ENCODE measurements at regions not wholly inside any gene's neighbourhood (a gene's known extent, or its start where the extent isn't known, plus 50 kb on each side); places are given as distances from the start of the nearest gene placed in this dataset.

DNA sequence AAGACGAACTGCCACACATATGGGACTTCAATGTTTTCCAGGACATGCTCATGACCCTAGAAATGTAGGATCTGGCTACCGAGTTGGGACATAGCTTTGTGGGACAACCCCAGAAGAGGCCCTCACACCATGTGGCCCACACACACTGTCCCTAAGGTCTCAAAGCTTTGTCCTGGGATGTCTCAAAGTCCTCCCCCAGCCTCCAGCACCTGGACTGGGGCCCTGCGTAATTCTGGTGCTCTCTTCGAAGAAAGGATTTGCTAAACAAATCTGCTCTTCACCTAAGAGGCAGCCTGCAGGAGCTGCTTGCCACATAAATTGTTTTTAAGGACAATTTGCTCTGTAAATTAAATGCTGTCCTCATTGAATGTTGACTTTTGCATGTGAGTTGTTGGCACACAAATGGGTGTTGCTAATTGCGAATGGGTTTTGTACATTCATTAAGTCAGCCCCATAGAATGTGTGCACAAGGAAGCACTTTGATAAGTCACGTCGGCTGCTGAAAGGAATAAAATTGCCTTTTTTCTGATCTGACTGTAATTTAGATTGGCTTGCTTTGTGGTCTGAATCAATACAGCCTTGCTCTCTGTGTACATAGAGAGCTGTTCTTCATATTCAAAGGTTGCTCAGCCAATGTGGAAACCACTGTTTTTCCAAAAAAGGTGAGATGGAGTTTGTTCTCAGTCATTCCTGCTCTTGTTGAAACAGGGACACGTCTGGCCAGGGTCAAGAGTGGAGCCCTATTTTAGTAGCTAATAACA, 161.6 kb upstream of the PWP1 start:
- TF ChIP-seq, protein P1, sequence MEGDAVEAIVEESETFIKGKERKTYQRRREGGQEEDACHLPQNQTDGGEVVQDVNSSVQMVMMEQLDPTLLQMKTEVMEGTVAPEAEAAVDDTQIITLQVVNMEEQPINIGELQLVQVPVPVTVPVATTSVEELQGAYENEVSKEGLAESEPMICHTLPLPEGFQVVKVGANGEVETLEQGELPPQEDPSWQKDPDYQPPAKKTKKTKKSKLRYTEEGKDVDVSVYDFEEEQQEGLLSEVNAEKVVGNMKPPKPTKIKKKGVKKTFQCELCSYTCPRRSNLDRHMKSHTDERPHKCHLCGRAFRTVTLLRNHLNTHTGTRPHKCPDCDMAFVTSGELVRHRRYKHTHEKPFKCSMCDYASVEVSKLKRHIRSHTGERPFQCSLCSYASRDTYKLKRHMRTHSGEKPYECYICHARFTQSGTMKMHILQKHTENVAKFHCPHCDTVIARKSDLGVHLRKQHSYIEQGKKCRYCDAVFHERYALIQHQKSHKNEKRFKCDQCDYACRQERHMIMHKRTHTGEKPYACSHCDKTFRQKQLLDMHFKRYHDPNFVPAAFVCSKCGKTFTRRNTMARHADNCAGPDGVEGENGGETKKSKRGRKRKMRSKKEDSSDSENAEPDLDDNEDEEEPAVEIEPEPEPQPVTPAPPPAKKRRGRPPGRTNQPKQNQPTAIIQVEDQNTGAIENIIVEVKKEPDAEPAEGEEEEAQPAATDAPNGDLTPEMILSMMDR (conservative IDR thresholded peaks at IDR 0.05; ENCODE audit: low read depth, low read length): no peak
- TF ChIP-seq EZH2 (IDR thresholded peaks at IDR 0.05; ENCODE audit: borderline replicate concordance, low read depth, low read length, poor library complexity, severe bottlenecking): no peak
